ENCODE measurements at regions not wholly inside any gene's neighbourhood (a gene's known extent, or its start where the extent isn't known, plus 50 kb on each side); places are given as distances from the start of the nearest gene placed in this dataset.

- peak overlapping the region in 2 of 3 experiments; percentile 16 to 62 for H3K4me3 ChIP-seq (replicated peaks in 1 of 3; ENCODE audit: low read depth in 2 of 3, low read length in 3 of 3)
- TF ChIP-seq CTCF (IDR thresholded peaks at IDR 0.05): no peak
- H3K4me2 ChIP-seq (replicated peaks; ENCODE audit: extremely low read depth, low read length, poor library complexity, severe bottlenecking): peak overlapping the region; percentile 68
- no peak overlapping the region for H2AFZ ChIP-seq (ENCODE audit: insufficient read depth, low read depth, low read length, poor library complexity, severe bottlenecking)
- peak overlapping the region; percentile 93 to 98 (median 98) for H3K27ac Mint-ChIP-seq
- peak overlapping the region; percentile 58 to 96 for H3K27ac ChIP-seq (ENCODE audit: low read depth in 1 of 2, low read length in 2 of 2)
- intact Hi-C loops (cut with micrococcal nuclease): no loop called here
- H3K9ac ChIP-seq (ENCODE audit: insufficient read depth, low read length, poor library complexity, severe bottlenecking): peak overlapping the region; percentile 50
- H3K36me3 Mint-ChIP-seq: peaks cover 0 to 6% of the 10 kb centered on the region in 2 donors
- peaks cover 0 to 2% of the 10 kb centered on the region in 2 donors for H3K9me3 ChIP-seq (replicated peaks in 1 of 2; ENCODE audit: control insufficient read depth in 1 of 2, insufficient read depth in 1 of 2, low read length in 2 of 2)
- H3K4me1 Mint-ChIP-seq: peaks cover 52% of the 10 kb centered on the region
- peak; percentile 76 to 84 (median 84) for DNase-seq
- peaks cover 0 to 1% (median 0%) of the 10 kb centered on the region in 3 donors for H3K27me3 Mint-ChIP-seq (ENCODE audit: low read depth in 3 of 3)
- WGBS (ENCODE audit: insufficient coverage): 0% methylated on average over 1 of the region's 1 CpG
- H4K20me1 ChIP-seq (ENCODE audit: insufficient read depth, low read length): no peaks in the 10 kb centered on the region
- H3K4me1 ChIP-seq (ENCODE audit: control insufficient read depth in 1 of 2, insufficient read depth in 2 of 2, low read length in 2 of 2): peaks cover 47 to 50% of the 10 kb centered on the region in 2 donors
- H3K27me3 ChIP-seq (ENCODE audit: control insufficient read depth in 2 of 2, insufficient read depth in 2 of 2, low read length in 2 of 2): no peaks in the 10 kb centered on the region
- no peaks in the 10 kb centered on the region for H3K79me2 ChIP-seq (ENCODE audit: insufficient read depth, low read length)
- peaks cover 0 to 9% (median 3%) of the 10 kb centered on the region in 7 donors for H3K9me3 Mint-ChIP-seq
- peak overlapping the region in 1 of 2 donors; percentile 75 for H3K4me3 Mint-ChIP-seq
- no peaks in the 10 kb centered on the region for H3K36me3 ChIP-seq (replicated peaks in 1 of 2; ENCODE audit: control insufficient read depth in 1 of 2, insufficient read depth in 2 of 2, low read length in 2 of 2)
These were observed 505.5 kb upstream of the WWC1 start for GRCh38 chr5:167785901-167786300.

- Histone ChIP-seq H3K4me2 (replicated peaks; ENCODE audit: extremely low read depth, low read length, poor library complexity, severe bottlenecking) (no peak overlapping the region), H3K4me1 (ENCODE audit: control insufficient read depth in 1 of 2, insufficient read depth in 2 of 2, low read length in 2 of 2) (peaks cover 45 to 50% of the 10 kb centered on the region in 2 donors), H2AFZ (ENCODE audit: insufficient read depth, low read depth, low read length, poor library complexity, severe bottlenecking) (no peak overlapping the region), H3K36me3 (replicated peaks in 1 of 2; ENCODE audit: control insufficient read depth in 1 of 2, insufficient read depth in 2 of 2, low read length in 2 of 2) (no peaks in the 10 kb centered on the region), H3K27ac (ENCODE audit: low read depth in 1 of 2, low read length in 2 of 2) (peak overlapping the region in 1 of 2 donors; percentile 96), H3K79me2 (ENCODE audit: insufficient read depth, low read length) (no peaks in the 10 kb centered on the region), H4K20me1 (ENCODE audit: insufficient read depth, low read length) (no peaks in the 10 kb centered on the region), H3K9me3 (replicated peaks in 1 of 2; ENCODE audit: control insufficient read depth in 1 of 2, insufficient read depth in 1 of 2, low read length in 2 of 2) (no peaks in the 10 kb centered on the region), H3K27me3 (ENCODE audit: control insufficient read depth in 2 of 2, insufficient read depth in 2 of 2, low read length in 2 of 2) (no peaks in the 10 kb centered on the region), H3K9ac (ENCODE audit: insufficient read depth, low read length, poor library complexity, severe bottlenecking) (no peak overlapping the region), H3K4me3 (replicated peaks in 1 of 3; ENCODE audit: low read depth in 2 of 3, low read length in 3 of 3) (no peak overlapping the region)
- TF ChIP-seq CTCF (IDR thresholded peaks at IDR 0.05): no peak
- 100% methylated on average over 1 of the region's 2 CpGs for WGBS (ENCODE audit: insufficient coverage)
- DNase-seq: no peak
- Mint-ChIP-seq H3K27me3 (ENCODE audit: low read depth in 3 of 3) (peaks cover 0 to 1% (median 0%) of the 10 kb centered on the region in 3 donors), H3K27ac (peak overlapping the region in 6 of 7 donors; percentile 93 to 98 (median 98)), H3K36me3 (peaks cover 0 to 6% of the 10 kb centered on the region in 2 donors), H3K4me1 (peaks cover 50% of the 10 kb centered on the region), H3K9me3 (peaks cover 0 to 7% (median 3%) of the 10 kb centered on the region in 7 donors), H3K4me3 (no peak overlapping the region)
- intact Hi-C loops (cut with micrococcal nuclease): no loop called here
These were observed 504.4 kb upstream of the WWC1 start for GRCh38 chr5:167786871-167787578.

Measured in CD14-positive monocyte (primary cell).